K562 (cell line): ENCODE measurements at regions not wholly inside any gene's neighbourhood (a gene's known extent, or its start where the extent isn't known, plus 50 kb on each side); places are given as distances from the start of the nearest gene placed in this dataset.

Experiments
- ATAC-seq: fragments of 200-7000 bp; cut with Tn5 transposase; 3 replicates; pipeline ENCODE4 v1.9.1; 2020; ENCODE audit warnings: moderate library complexity
- BruUV-seq: library from RNA; stranded (reverse); fragments of 400-500 nt; replicated peaks from 2 replicates; lab custom pipeline; 2021; lab: Mats Ljungman, UMichigan
- CTCF ChIA-PET: fragments of 300-600 bp; formaldehyde crosslinking; extraction: SDS; loops from one replicate; lab custom pipeline; 2021; ENCODE audit warnings: low intra/inter-chr PET ratio; lab: Yijun Ruan, JAX
- POLR2A ChIA-PET: fragments of 300-600, 350-650 bp; sonication (Branson Sonifier 250); formaldehyde crosslinking; extraction: SDS; loops from one replicate; lab custom pipeline; 2021; ENCODE audit warnings: antibody characterized with exemption, inconsistent platforms; lab: Yijun Ruan, JAX
- DNase-seq, 4 experiments: peaks; one replicate each; pipeline versions ENCODE4 v3.0.0 to v3.0.0-alpha.2; 2011 to 2018; ENCODE audit warnings: low spot score in 3 of 4, mixed read lengths in 3 of 4; ENCODE audit errors: extremely low read depth in 1 of 4
- FAIRE-seq: peaks from 2 replicates; lab custom pipeline; 2011; peaks lifted over from hg19 to GRCh38; lab: Jason Lieb, UNC
- H2AFZ ChIP-seq: 2 replicates; pipeline ENCODE4 v1.6.0; 2011; ENCODE audit warnings: low read depth, low read length, control low read depth, inconsistent platforms
- H3K27ac ChIP-seq: fragments of 200-600 bp; 3 replicates; pipeline ENCODE4 v1.8.0; 2011; ENCODE audit warnings: low read depth, mild to moderate bottlenecking, control low read depth, inconsistent platforms, low read length, moderate library complexity, mixed read lengths; ENCODE audit errors: extremely low read depth
- H3K27me3 ChIP-seq, 2 experiments: fragments of 300-600 bp in 1 of 2; 2 replicates in 1 of 2; 3 replicates in 1 of 2; pipeline versions ENCODE4 v1.6.0 to v1.8.0; 2011; ENCODE audit warnings: inconsistent platforms in 2 of 2, low read length in 2 of 2, mild to moderate bottlenecking in 1 of 2, mixed read lengths in 1 of 2, moderate library complexity in 1 of 2; ENCODE audit not compliant: control insufficient read depth in 2 of 2, insufficient read depth in 2 of 2
- H3K36me3 ChIP-seq: fragments of 300-600 bp; 3 replicates; pipeline ENCODE4 v1.8.0; 2011; ENCODE audit warnings: mild to moderate bottlenecking, low read length, inconsistent platforms; ENCODE audit not compliant: control insufficient read depth, insufficient read depth
- H3K4me1 ChIP-seq, 2 experiments: fragments of 200-600 bp in 1 of 2; replicated peaks in 1 of 2; 2 replicates in 1 of 2; 3 replicates in 1 of 2; pipeline versions ENCODE4 v1.5.1 to v1.8.0; 2011; ENCODE audit warnings: inconsistent platforms in 2 of 2, low read length in 2 of 2, mild to moderate bottlenecking in 1 of 2, mixed read lengths in 1 of 2, moderate library complexity in 1 of 2; ENCODE audit not compliant: control insufficient read depth in 2 of 2, insufficient read depth in 2 of 2
- H3K4me2 ChIP-seq: 2 replicates; pipeline ENCODE4 v1.6.1; 2011; ENCODE audit warnings: low read length, control low read depth, inconsistent platforms, mixed read lengths; ENCODE audit not compliant: insufficient read depth
- H3K4me3 ChIP-seq: fragments of 200-600 bp; sonication (generic), shearing (Covaris generic); 2 replicates; pipeline ENCODE4 v1.5.1; 2016; ENCODE audit warnings: control low read depth, inconsistent platforms
- H3K79me2 ChIP-seq: fragments of 200-600 bp; 3 replicates; pipeline ENCODE4 v1.8.0; 2011; ENCODE audit warnings: low read length, inconsistent platforms; ENCODE audit not compliant: control insufficient read depth, insufficient read depth
- H3K9ac ChIP-seq, 2 experiments: 2 replicates each; pipeline versions ENCODE4 v1.6.0 to v1.6.1; 2011; ENCODE audit warnings: low read depth in 2 of 2, low read length in 2 of 2, control low read depth in 1 of 2, inconsistent platforms in 1 of 2, mild to moderate bottlenecking in 1 of 2, mixed read lengths in 1 of 2; ENCODE audit not compliant: insufficient read depth in 1 of 2
- H3K9me1 ChIP-seq: one replicate; pipeline ENCODE4 v1.6.0; 2011; ENCODE audit warnings: inconsistent platforms, mild to moderate bottlenecking, low read length, moderate library complexity; ENCODE audit not compliant: control insufficient read depth, insufficient read depth
- H3K9me3 ChIP-seq: replicated peaks from 2 replicates; pipeline ENCODE4 v1.5.1; 2011; ENCODE audit warnings: low read depth, low read length, inconsistent platforms; ENCODE audit not compliant: control insufficient read depth, insufficient read depth
- H4K20me1 ChIP-seq: replicated peaks from 2 replicates; pipeline ENCODE4 v1.6.1; 2011; ENCODE audit warnings: low read length, inconsistent platforms, mixed read lengths; ENCODE audit not compliant: control insufficient read depth, insufficient read depth
- E4F1 ChIP-seq: fragments of 250-450 bp; sonication (Bioruptor Pico); IDR thresholded peaks from 2 replicates; pipeline ENCODE4 v1.5.0; 2021; ENCODE audit warnings: mild to moderate bottlenecking, borderline replicate concordance
- MGA ChIP-seq: fragments of 450-650 bp; IDR thresholded peaks from 2 replicates; pipeline ENCODE4 v1.6.1; 2016; ENCODE audit warnings: mild to moderate bottlenecking, moderate library complexity
- RAD51 ChIP-seq: fragments of 450-650 bp; IDR thresholded peaks from 2 replicates; pipeline ENCODE4 v1.7.1; 2016; ENCODE audit warnings: low read depth, mild to moderate bottlenecking, borderline replicate concordance
- USF1 ChIP-seq: sonication (generic); formaldehyde crosslinking; IDR thresholded peaks from 2 replicates; pipeline ENCODE4 v1.9.0; 2022; ENCODE audit warnings: mild to moderate bottlenecking, missing genetic modification reagents
- USF2 ChIP-seq: sonication (generic); formaldehyde crosslinking; IDR thresholded peaks from 2 replicates; pipeline ENCODE4 v1.5.0; 2020; ENCODE audit warnings: missing genetic modification reagents
- WGBS: fragments of 100-300 bp; shearing (Covaris generic); methylation state at CpG from one replicate; pipeline ENCODE4 v1.1.6; 2016; ENCODE audit warnings: low coverage, mixed read lengths; ENCODE audit not compliant: insufficient coverage; ENCODE audit errors: missing lambda C conversion rate; 5-methylcytosine and 5-hydroxymethylcytosine counted together
- in situ Hi-C: fragments of 300-500 bp; cut with MboI; formaldehyde crosslinking; loops from 4 replicates; pipeline ENCODE4 v1.15.0; 2018; ENCODE audit warnings: inconsistent platforms, mixed read lengths
- intact Hi-C: fragments of 100-400 bp; cut with micrococcal nuclease; formaldehyde crosslinking; loops from 2 replicates; pipeline ENCODE4 v1.14.2; 2022

- Histone ChIP-seq H2AFZ (peak overlapping the region; percentile 18; the same call in 1 of the 2 replicates), H4K20me1 (no peaks in the 10 kb centered on the region), H3K4me2 (no peak overlapping the region), H3K79me2 (no peaks in the 10 kb centered on the region), H3K27ac (no peak overlapping the region), H3K9me3 (no peaks in the 10 kb centered on the region), H3K27me3 (peaks cover 0 to 7% of the 10 kb centered on the region in 2 experiments; a peak in 2 of 5 replicates), H3K9ac (peak overlapping the region in 1 of 2 experiments; percentile 45; a peak in 1 of 4 replicates), H3K36me3 (no peaks in the 10 kb centered on the region), H3K4me1 (peaks cover 0 to 2% of the 10 kb centered on the region in 2 experiments; a peak in 3 of 5 replicates), H3K9me1 (no peaks in the 10 kb centered on the region), H3K4me3 (no peak overlapping the region)
- FAIRE-seq (no peak), ATAC-seq (peak; percentile 71), DNase-seq (no peak)
- peak; percentile 58 for TF ChIP-seq MGA
- TF ChIP-seq USF2 (CRISPR knock-in tag): peak; percentile 74
- peak; percentile 85 for TF ChIP-seq USF1 (CRISPR knock-in tag)
- TF ChIP-seq E4F1 (CRISPR knock-in tag): no peak
- peak; percentile 64; the same call in 1 of the 2 replicates for TF ChIP-seq RAD51
- ChIA-PET CTCF (no interaction called here), POLR2A (interaction anchor here (0.7 to 1.2 kb wide), 3 partner anchors 12 to 304 kb away, joined by 3 to 4 read pairs (median 3); no protein-coding TSS in a partner anchor)
- no TSS peak for BruUV-seq
- intact Hi-C loops: loop anchor here (10.0 kb wide), 1 partner anchor 413 kb away; the partner anchor contains the start of gene CCND1
- in situ Hi-C loops: no loop called here
- 5% methylated on average over 9 of the region's 9 CpGs for WGBS
Observed at GRCh38 chr11:69231466-69232018, 62.4 kb upstream of the MYEOV start.
